ENCODE measurements at regions not wholly inside any gene's neighbourhood (a gene's known extent, or its start where the extent isn't known, plus 50 kb on each side); places are given as distances from the start of the nearest gene placed in this dataset.

DNA sequence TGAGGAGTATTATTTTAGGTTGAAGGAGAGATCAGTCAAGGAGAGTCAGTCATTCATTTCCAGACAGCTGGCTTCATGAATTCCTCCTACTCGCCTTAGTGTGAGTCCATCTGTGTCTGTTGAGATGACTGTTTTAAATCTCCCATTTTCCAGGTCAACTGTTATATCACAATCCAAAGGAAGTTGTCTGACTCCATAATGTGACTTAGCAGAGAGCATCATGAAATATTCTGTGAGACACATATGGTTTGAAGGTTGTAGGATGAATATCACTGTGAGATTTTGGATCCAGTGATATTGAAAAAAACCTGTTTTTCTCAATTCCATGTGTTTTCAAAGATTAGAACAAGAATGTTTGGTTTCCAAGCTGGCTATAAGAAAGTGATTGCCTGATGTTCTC is 530.2 kb upstream of the MAN1A1 start:
- H3K4me1 ChIP-seq = peaks cover 0 to 11% (median 2%) of the 10 kb centered on the region in 4 donors
- no peak overlapping the region for H3K4me3 ChIP-seq
- 4 to 48% methylated on average over 1 of the region's 1 CpG for WGBS, 2 donors
- H3K9me3 ChIP-seq = no peaks in the 10 kb centered on the region
- H3K27me3 ChIP-seq = no peaks in the 10 kb centered on the region
- no peaks in the 10 kb centered on the region for H3K36me3 ChIP-seq
- intact Hi-C loops (cut with DNase I) = no loop called here
- DNase-seq = no peak
- TF ChIP-seq EP300 (IDR thresholded peaks at IDR 0.05) (no peak), POLR2A (IDR thresholded peaks at IDR 0.05) (no peak), POLR2AphosphoS5 (IDR thresholded peaks at IDR 0.05) (no peak)
- TF ChIP-seq, protein P1, sequence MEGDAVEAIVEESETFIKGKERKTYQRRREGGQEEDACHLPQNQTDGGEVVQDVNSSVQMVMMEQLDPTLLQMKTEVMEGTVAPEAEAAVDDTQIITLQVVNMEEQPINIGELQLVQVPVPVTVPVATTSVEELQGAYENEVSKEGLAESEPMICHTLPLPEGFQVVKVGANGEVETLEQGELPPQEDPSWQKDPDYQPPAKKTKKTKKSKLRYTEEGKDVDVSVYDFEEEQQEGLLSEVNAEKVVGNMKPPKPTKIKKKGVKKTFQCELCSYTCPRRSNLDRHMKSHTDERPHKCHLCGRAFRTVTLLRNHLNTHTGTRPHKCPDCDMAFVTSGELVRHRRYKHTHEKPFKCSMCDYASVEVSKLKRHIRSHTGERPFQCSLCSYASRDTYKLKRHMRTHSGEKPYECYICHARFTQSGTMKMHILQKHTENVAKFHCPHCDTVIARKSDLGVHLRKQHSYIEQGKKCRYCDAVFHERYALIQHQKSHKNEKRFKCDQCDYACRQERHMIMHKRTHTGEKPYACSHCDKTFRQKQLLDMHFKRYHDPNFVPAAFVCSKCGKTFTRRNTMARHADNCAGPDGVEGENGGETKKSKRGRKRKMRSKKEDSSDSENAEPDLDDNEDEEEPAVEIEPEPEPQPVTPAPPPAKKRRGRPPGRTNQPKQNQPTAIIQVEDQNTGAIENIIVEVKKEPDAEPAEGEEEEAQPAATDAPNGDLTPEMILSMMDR (IDR thresholded peaks at IDR 0.05) = no peak
- no peak overlapping the region for H3K27ac ChIP-seq

DNA sequence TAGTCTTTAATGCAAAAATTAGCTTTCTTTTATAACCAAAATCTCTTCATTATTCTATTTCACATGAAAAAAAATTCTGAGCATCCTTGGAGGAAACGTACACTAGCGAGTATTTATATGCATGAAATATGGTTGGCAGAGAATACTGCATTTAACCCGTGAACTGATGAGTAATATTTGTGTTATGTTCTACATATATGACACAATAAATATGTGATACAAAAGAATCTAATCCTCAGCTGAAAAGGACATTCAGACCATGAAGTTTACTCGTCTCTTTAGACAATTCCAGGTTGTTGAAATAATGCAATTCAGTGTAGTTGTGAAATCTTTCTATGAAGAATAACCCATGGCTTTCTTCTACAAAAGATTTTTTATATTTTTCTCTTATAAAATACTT is 524.8 kb upstream of the MAN1A1 start:
- intact Hi-C loops (cut with DNase I) = no loop called here
- H3K4me3 ChIP-seq = no peak overlapping the region
- no peak for TF ChIP-seq EP300 (IDR thresholded peaks at IDR 0.05)
- TF ChIP-seq POLR2AphosphoS5 (IDR thresholded peaks at IDR 0.05) = no peak
- TF ChIP-seq POLR2A (IDR thresholded peaks at IDR 0.05) = no peak
- TF ChIP-seq, protein P1 (IDR thresholded peaks at IDR 0.05) = no peak
- H3K4me1 ChIP-seq = no peaks in the 10 kb centered on the region
- H3K27ac ChIP-seq = no peak overlapping the region
- no peaks in the 10 kb centered on the region for H3K9me3 ChIP-seq
- no peaks in the 10 kb centered on the region for H3K36me3 ChIP-seq
- H3K27me3 ChIP-seq = no peaks in the 10 kb centered on the region
- WGBS, 2 donors = 78 to 85% methylated on average over 4 of the region's 4 CpGs
- DNase-seq = no peak

DNA sequence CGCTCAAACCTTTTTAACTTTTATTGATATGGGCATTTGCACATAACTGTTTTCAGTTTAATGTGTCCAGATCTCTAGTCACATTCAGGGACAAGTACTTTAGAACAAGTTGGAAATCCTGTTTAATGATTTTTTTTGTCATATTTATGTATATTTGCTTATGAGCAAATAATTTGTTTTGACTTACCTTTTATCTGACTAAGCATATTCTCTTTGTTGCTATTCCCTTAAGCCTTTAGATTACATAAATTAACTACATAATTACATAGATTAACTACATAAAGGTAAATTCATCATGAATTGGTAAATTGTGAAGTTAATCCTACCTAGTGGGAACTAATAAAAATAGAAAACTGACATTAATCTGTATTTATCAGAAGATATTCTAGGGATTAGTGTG is 523.5 kb upstream of the MAN1A1 start:
- DNase-seq = no peak
- Histone ChIP-seq H3K36me3 (no peaks in the 10 kb centered on the region), H3K9me3 (no peaks in the 10 kb centered on the region), H3K4me3 (no peak overlapping the region), H3K4me1 (no peaks in the 10 kb centered on the region), H3K27ac (no peak overlapping the region), H3K27me3 (no peaks in the 10 kb centered on the region)
- intact Hi-C loops (cut with DNase I) = no loop called here
- 97% methylated on average over 1 of the region's 1 CpG for WGBS, 2 donors
- TF ChIP-seq EP300 (IDR thresholded peaks at IDR 0.05) (no peak), POLR2AphosphoS5 (IDR thresholded peaks at IDR 0.05) (no peak), POLR2A (IDR thresholded peaks at IDR 0.05) (no peak)
- TF ChIP-seq, protein P1 (IDR thresholded peaks at IDR 0.05) = no peak

DNA sequence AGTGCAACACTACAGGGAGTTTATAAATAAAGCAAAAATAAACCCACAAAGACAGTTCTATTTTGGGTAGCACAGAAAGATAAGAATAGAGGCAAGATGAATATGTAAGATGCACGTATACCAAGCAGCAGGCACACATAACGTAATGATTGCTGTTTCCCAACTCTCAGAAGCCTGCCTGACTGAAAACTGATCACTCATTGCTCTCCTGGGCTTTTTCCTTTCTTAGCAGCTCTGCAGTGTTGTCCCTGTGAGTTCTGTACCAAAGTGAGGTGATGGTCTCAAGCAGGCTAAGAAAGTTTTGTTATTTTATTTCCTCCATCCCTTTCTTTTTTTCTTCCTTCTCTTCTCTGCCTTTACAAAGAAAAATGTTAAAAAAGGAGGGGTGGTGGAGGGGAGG is 522.0 kb upstream of the MAN1A1 start:
- Histone ChIP-seq H3K4me3 (no peak overlapping the region), H3K27me3 (no peaks in the 10 kb centered on the region), H3K36me3 (no peaks in the 10 kb centered on the region), H3K4me1 (no peaks in the 10 kb centered on the region), H3K27ac (no peak overlapping the region), H3K9me3 (peaks cover 0 to 2% (median 0%) of the 10 kb centered on the region in 4 donors)
- intact Hi-C loops (cut with DNase I) = no loop called here
- WGBS, 2 donors = 68 to 72% methylated on average over 2 of the region's 2 CpGs
- DNase-seq = no peak
- TF ChIP-seq EP300 (IDR thresholded peaks at IDR 0.05) (no peak), POLR2AphosphoS5 (IDR thresholded peaks at IDR 0.05) (no peak), POLR2A (IDR thresholded peaks at IDR 0.05) (no peak)
- TF ChIP-seq, protein P1 (IDR thresholded peaks at IDR 0.05) = no peak

All from sigmoid colon (tissue), 6 donors.